ENCODE measurements at regions not wholly inside any gene's neighbourhood (a gene's known extent, or its start where the extent isn't known, plus 50 kb on each side); places are given as distances from the start of the nearest gene placed in this dataset.

- peak; percentile 46 to 69 (median 61) for DNase-seq
Observed at GRCh38 chr15:77753281-77753873, 120.7 kb upstream of the LINGO1 start.

GRCh38 chr15:77749998-77750540, 117.4 kb upstream of the LINGO1 start:
- DNase-seq, result no peak
- no peak for TF ChIP-seq CTCF (IDR thresholded peaks at IDR 0.05; ENCODE audit: control extremely low read depth, extremely low read depth)
- no peak overlapping the region for H3K27ac ChIP-seq (ENCODE audit: low read depth in 1 of 2, low read length in 1 of 2)
- no peaks in the 10 kb centered on the region for H3K9me3 ChIP-seq (ENCODE audit: control insufficient read depth in 4 of 4, insufficient read depth in 3 of 4, low read length in 3 of 4)
- H3K4me1 ChIP-seq (ENCODE audit: control insufficient read depth in 5 of 5, insufficient read depth in 5 of 5, low read length in 5 of 5), result peaks cover 0 to 5% (median 0%) of the 10 kb centered on the region in 5 donors
- H3K36me3 ChIP-seq (ENCODE audit: control insufficient read depth in 4 of 4, insufficient read depth in 4 of 4, low read length in 4 of 4), result no peaks in the 10 kb centered on the region
- no peak overlapping the region for H3K9ac ChIP-seq (ENCODE audit: insufficient read depth in 1 of 2, low read length in 2 of 2)
- WGBS, 2 donors, result 82 to 89% methylated on average over 15 of the region's 15 CpGs
- no peaks in the 10 kb centered on the region for H3K27me3 ChIP-seq (ENCODE audit: control insufficient read depth in 3 of 3, insufficient read depth in 3 of 3, low read length in 2 of 3)
- H3K4me3 ChIP-seq, result no peak overlapping the region
- no peak for ATAC-seq (ENCODE audit: insufficient read depth, low FRiP score)

More at GRCh38 chr15:77753281-77753873, 120.7 kb upstream of the LINGO1 start:
- no peaks in the 10 kb centered on the region for H3K36me3 ChIP-seq (ENCODE audit: control insufficient read depth in 4 of 4, insufficient read depth in 4 of 4, low read length in 4 of 4)
- TF ChIP-seq CTCF (IDR thresholded peaks at IDR 0.05; ENCODE audit: control extremely low read depth, extremely low read depth), result no peak
- no peak for ATAC-seq (ENCODE audit: insufficient read depth, low FRiP score)
- no peaks in the 10 kb centered on the region for H3K4me1 ChIP-seq (ENCODE audit: control insufficient read depth in 5 of 5, insufficient read depth in 5 of 5, low read length in 5 of 5)
- no peak overlapping the region for H3K4me3 ChIP-seq
- H3K27me3 ChIP-seq (ENCODE audit: control insufficient read depth in 3 of 3, insufficient read depth in 3 of 3, low read length in 2 of 3), result no peaks in the 10 kb centered on the region
- H3K27ac ChIP-seq (ENCODE audit: low read depth in 1 of 2, low read length in 1 of 2), result no peak overlapping the region
- H3K9me3 ChIP-seq (ENCODE audit: control insufficient read depth in 4 of 4, insufficient read depth in 3 of 4, low read length in 3 of 4), result peaks cover 0 to 2% (median 0%) of the 10 kb centered on the region in 4 donors
- 33 to 42% methylated on average over 9 of the region's 9 CpGs for WGBS, 2 donors
- H3K9ac ChIP-seq (ENCODE audit: insufficient read depth in 1 of 2, low read length in 2 of 2), result no peak overlapping the region

GRCh38 chr15:77749236-77749997, 116.7 kb upstream of the LINGO1 start:
- ATAC-seq (ENCODE audit: insufficient read depth, low FRiP score) (no peak), DNase-seq (no peak)
- WGBS, 2 donors, result 67 to 68% methylated on average over 6 of the region's 6 CpGs
- Histone ChIP-seq H3K4me3 (no peak overlapping the region), H3K9me3 (ENCODE audit: control insufficient read depth in 4 of 4, insufficient read depth in 3 of 4, low read length in 3 of 4) (no peaks in the 10 kb centered on the region), H3K4me1 (ENCODE audit: control insufficient read depth in 5 of 5, insufficient read depth in 5 of 5, low read length in 5 of 5) (peaks cover 0 to 5% (median 0%) of the 10 kb centered on the region in 5 donors), H3K27ac (ENCODE audit: low read depth in 1 of 2, low read length in 1 of 2) (no peak overlapping the region), H3K9ac (ENCODE audit: insufficient read depth in 1 of 2, low read length in 2 of 2) (no peak overlapping the region), H3K27me3 (ENCODE audit: control insufficient read depth in 3 of 3, insufficient read depth in 3 of 3, low read length in 2 of 3) (no peaks in the 10 kb centered on the region), H3K36me3 (ENCODE audit: control insufficient read depth in 4 of 4, insufficient read depth in 4 of 4, low read length in 4 of 4) (no peaks in the 10 kb centered on the region)
- no peak for TF ChIP-seq CTCF (IDR thresholded peaks at IDR 0.05; ENCODE audit: control extremely low read depth, extremely low read depth)
